GM19468 (cell line): ENCODE measurements at regions not wholly inside any gene's neighbourhood (a gene's known extent, or its start where the extent isn't known, plus 50 kb on each side); places are given as distances from the start of the nearest gene placed in this dataset.
A peak's percentile ranks its signal among the peaks of the same experiment; 100 is the strongest.

Source experiments
- ATAC-seq: cut with Tn5 transposase; IDR thresholded peaks from one replicate; pipeline ENCODE4 v1.9.1; 2021; ENCODE audit warnings: mild to moderate bottlenecking, moderate library complexity, moderate number of reproducible peaks; ENCODE audit not compliant: unreplicated experiment; ENCODE audit errors: extremely low read depth

DNA sequence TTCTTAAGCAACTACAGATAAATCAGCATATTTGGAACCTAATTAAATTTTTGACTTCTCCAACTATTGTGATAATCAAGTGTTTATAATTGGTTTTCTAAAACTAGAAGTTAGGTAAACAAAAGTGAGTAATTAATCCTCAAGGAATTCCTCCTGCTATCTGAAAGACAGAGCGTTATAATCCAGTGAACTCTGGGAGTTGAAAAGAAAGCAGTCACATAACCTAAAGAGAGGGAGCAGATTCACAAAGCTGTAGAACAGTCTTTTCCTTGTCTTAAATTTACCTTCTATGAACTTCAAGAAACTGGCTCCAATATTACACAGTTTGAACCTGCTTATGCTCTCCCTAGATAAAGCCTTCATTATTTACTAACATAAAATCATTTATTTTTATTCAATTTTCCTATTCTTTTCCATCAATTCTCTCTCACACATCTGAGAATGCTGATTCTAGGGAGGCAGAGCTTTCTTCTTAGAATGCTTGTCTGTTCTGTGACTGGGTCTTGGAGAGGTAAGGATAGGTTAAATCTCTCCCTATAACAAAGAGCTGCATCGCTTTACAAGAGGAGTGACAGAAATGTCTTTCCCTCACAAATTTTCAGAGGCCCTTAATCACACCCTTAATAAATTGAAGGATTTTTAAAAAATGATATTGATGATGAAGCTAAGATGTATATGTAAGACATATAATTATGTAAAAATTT, 132.8 kb downstream of the TUSC7 start:
- ATAC-seq, result no peak

DNA sequence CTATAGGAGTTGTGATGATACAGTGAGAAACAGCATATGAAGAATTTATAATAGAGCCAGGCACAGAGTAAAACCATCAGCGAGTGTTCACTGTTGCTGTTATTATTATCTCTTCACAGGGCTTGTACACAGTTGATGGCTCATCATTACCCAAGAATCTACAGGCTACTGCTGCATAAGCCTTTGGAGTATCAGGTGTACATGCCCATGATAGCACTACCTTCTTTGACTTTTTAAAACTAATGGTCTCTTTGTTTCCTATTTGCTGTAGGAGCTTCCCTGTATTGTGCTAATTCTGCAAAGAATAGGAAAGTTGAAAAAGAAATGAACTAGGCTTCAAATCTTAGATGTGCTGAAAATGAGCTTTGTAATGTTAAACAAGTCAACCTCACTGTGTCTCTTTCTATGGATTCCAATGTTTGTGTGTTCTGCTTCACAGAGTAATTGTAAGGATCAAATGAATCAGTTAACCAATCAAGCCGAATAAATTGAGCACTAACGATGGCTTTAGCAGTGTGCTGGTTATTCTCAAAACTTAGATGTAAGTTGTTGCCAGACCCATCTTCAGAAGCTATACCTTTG, 138.8 kb downstream of the TUSC7 start:
- no peak for ATAC-seq

DNA sequence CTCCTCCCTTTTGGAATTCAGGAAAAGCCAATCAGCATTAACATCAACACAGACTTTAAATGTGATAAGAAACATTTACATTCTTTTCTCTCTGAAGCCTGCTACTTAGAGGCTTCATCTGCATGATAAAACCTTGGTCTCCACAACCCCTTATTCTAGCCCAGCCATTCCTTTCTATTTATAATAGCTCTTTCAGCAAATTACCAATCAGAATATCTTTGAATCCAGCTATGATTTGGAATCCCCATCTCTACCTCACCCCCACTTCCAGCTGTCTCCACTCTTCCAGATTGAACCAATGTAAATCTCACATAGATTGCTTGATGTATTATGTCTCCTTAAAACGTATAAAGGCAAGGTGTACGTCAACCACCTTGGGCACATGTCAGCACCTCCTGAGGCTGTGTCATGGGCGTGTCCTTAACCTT, 139.7 kb downstream of the TUSC7 start:
- no peak for ATAC-seq

DNA sequence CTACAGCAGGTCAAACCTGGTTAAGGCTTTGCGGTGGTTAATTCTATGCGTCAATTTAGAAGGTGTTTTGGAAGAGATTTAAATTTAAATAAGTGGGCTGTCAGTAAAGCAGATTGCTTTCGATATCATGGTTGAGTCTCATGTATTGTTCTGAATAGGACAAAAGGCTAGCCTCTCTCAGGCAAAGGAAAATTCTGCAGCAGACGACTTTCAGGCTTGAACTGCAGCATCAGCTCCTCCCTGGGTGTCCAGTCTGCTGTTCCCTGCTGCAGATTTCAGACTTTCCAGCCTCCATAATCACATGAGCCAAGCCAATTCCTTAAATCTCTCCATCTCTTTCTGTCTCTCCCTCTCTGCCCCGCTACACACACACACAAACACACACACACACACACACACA, 143.2 kb downstream of the TUSC7 start:
- no peak for ATAC-seq

DNA sequence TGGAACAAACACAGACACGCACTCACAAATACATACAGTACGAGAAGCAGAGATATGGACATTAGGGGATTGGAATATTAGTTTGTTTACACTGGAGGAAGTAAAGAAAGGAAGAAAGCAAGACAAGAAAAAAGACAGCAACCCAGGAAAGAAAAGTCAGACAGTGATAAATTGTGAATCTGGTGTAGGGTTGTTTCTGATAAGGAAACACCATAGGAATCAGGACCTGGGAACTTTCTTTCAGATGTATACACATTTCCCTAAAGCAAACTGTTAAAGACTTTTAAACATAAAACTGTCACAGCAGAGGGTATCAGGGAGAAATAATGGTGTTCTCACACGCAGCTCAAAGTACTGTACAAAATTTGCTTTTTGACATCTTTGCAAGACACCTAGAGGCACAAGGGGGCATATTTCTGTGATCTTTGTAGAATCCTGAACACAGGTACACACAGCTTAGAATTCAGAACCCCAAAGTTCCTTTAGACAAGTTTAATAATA, 153.7 kb downstream of the TUSC7 start:
- no peak for ATAC-seq

DNA sequence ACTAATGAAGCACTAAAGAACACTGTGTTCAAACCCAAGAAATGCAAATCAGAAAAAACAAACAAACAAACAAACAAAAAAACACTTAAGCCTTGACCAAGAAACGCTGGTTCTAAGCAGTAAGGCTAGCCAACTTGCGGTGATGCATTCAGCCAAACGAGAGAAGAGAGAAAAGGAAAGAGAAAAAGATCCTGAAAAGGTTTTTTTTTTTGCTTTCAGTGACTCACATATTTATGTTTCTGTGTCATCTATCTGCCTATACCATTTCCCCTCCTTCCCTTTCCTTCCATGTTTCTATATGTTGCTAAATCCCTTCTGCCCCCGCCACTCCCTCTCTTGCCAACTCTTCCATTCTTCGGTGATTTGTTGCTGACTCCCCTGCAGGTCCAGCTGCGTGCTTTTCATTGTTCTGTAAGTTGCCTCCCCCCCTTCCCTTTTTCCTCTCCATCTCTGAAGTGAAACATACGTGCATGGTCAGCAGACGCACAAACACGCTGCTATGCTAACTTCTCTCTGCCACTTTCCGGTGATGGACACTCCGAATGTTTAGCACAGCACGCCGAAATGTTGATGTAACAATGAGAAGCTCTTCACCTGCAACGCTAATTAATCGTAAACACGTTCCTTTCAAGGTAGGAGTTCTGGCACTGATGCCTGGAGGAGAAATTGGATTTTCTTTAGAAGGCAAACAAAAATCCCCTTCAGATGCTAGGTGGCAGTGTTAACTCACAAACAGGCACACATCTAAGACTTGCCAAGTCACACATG, 154.4 kb downstream of the TUSC7 start:
- peak; percentile 52 for ATAC-seq

DNA sequence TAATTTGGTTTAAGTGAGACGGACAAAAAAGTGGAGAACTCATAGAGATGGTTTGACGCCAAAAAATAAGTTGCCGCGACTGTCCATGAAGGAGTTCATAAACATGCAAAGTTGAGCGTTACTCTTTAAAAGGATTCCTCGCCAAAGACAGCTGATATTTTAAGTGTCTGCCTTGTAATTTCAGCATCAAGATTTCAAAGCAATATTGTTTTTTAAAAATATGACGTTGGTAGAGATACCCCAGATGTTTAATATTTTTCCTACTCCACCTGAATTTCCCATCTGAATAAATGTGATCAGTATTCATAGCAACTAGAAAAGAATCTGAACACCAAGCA, 155.0 kb downstream of the TUSC7 start:
- ATAC-seq, result no peak

DNA sequence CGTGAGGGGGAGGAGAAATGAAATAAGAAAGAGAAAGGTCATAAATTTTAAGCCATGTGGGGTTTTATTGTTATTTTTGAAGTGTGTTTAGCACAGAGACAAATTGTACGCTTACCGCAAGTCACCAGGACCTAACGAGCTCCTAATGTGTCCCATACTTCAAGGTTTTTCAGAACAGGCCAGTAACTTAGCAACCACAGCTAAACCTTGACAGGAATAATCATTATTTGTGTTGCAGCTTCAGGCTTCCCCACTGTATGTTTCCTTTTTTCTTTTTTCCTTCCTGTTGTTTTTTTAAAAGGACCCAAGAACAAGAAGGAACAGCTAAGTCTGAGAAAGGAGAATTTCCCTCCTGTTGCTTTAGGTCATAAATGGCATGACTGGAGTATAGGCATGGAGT, 160.8 kb downstream of the TUSC7 start:
- no peak for ATAC-seq

DNA sequence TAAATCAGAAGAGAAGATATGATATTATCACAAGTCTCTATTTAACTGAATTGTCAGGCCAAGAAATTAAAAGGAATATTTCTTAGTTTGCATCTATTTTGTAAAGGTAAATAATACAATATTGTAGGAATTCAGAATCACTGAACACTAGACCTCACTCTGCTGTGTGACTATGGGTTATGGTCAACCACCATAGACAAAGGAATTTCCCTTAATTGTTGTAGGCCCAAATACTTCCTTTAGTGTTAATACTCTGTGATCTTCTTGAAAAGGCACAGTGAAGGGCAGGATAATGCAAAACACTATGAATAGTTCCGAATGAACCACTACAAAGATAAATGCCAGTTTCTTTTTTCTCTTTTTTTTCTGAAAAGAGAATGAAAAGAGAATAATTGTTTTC, 162.3 kb downstream of the TUSC7 start:
- no peak for ATAC-seq

DNA sequence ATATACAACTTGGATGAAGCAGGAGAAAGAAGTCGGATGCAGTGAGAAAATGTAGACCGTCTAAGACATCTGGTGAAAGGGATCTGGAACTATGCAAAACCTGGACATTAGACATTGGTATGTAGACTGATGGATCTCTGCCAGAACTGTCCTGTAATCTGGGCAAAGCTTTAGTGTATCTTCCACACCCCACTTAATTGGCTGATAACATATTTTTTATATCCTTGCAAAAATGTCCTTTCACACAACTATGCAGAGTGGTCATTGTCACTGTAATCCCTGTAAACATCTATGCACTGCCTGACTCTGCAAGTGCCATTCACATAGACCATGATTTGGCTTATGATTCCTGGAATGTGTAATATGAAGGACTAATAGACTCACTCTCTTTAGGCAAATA, 163.1 kb downstream of the TUSC7 start:
- ATAC-seq, result no peak

DNA sequence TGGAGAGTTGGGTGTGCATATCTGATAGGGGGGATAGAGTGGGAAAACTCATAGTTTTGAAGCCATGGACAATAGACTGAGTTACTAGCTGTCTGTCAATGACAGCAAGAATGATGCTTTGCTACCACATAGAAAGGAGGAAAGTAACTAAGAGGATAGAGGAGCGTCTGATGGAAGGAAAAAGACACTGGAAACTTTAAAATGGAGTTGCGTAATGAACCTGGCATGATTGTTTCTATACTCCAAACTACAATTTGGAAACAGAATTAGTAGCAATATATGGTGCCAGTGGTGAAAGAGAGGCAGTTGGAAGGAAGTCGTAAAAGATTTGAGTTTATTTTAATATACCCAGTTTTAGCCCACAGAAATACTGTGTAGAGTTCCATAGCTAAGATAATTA, 163.6 kb downstream of the TUSC7 start:
- no peak for ATAC-seq

DNA sequence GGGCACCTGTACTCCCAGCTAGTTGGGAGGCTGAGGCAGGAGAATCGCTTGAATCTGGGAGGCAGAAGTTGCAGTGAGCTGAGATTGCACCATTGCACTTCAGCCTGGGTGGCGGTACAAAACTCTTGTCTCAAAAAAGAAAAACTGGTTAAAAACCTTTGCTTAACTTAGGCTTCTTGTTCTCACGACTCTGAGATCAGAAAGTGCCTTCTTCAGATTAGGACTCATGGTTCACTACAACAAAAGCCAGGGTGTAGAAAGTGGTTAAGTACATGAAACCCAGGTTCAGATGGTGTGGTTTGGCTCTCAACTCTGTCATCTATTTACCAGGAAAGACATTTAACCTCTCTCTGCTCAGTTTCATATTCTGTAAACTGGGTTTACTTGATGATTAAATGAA, 168.4 kb downstream of the TUSC7 start:
- peak; percentile 73 for ATAC-seq

DNA sequence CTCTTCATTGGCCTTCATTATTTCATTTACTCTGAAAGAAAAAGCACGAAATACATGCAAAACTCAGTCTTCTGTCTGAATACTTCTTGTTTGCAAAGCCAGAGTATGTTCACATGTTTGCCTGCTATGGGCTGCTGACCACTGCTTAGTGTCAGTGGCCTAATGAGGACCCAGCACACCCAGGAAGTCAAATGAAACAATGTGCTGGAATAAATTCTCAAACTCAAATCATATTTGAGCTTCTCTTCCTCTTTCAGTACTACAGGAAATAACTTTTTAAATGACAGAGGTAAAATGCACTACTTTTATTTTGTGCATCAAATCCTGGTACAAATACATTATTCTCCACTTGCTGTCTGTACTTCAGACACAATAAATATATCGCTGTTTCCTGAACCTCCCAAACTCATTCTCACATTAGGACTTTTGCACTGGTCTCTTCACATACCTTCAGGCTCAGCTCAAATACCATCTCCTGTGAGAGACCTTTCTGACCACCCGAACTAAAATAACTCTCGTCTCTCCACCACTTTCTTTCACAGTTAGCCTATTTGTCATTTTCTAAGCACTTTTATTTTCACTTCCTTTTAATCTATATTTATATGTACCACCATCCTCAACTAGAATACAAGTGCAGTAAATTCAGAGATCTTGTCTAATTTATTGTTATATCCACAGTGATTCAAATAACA, 176.8 kb downstream of the TUSC7 start:
- peak; percentile 80 for ATAC-seq

DNA sequence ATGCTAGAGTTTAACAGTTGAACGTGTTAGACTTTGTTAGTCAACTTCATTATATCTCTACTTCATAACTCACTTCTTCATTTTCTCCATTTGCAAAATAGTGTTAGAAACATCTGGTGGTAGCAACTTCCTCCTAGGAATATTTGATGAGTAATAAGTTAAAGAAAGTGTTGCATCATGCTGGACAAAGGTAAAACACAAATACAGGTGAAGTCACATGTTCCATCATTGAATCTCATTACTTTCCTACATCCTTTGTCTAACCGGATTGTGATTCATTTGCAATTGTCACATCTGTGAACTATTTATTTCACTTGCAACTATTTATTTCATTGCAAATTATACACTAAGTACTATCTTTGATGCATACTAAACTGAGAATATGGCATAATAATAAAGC, 186.5 kb downstream of the TUSC7 start:
- ATAC-seq, result no peak

DNA sequence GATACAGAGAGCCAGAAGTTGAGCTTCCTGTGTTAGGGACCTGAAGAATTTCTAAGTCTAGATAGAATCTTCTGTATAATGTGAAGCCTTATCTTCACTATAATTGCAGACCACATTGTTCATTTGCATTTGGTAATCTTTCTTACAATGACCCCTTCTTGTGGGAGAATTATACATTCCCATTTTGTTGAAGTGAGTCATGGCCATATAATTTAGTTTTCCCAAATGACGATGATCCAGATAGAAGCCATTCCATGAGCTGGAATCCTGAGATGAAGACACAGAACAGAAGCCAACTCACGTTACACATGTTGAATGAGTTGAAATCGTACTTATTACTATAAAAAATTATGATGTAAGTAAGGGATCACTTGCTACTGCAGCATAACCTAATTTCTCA, 187.8 kb downstream of the TUSC7 start:
- no peak for ATAC-seq

DNA sequence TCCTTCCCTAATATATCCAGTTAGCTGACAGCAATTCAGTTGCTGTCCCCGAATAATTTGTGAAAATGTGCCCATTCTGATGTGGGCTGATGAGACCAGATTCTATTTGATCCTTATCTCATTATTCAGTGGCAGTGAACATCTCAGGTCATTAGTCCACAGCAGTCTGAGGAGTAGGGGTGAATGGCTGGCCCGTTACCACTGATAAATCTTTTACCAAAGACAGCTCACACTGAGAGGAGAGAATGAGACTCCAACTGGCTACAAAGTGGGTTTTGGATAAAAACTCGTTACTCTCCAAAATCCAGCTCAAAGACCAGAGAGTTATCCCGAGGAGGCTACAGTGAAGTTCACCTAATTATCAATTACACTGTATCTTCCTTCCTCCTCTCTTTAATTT, 189.7 kb downstream of the TUSC7 start:
- no peak for ATAC-seq

DNA sequence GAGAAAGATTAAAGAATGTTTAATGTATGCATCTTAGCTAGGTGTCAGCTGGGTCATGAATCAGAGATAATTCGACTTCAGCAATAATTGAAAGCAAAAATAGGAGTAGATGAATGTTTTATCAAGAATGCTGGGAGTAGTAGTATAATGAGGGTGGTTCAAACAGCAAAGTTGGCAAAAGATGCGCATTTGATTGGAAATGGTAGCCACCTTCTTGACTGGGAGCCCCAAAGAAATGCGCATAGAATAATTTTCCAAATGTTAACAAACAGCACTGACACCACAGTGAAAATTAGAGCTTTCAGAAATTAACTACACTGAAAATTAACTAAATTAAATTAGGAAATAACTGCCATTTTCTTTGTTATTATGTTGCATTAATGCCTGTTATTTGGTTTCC, 195.8 kb downstream of the TUSC7 start:
- ATAC-seq, result no peak

DNA sequence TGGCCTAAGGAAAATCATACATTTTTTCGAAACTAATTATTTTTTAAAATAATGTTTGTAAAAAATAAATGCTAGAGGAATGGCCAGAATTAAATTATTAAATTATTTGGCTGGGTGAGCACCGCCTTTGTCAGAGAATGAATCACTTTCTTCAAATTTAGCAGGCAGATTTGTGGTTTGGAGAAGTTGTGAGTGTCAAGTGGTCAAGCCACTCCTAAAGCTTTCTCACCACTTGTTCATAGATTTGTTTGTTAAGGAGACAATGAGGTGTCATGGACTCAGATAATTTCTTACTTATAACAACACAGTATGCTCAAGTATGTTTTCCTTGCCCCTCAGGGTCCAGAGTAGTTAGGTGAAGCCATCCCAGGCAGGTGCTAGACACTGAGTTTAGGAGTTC, 196.2 kb downstream of the TUSC7 start:
- no peak for ATAC-seq

DNA sequence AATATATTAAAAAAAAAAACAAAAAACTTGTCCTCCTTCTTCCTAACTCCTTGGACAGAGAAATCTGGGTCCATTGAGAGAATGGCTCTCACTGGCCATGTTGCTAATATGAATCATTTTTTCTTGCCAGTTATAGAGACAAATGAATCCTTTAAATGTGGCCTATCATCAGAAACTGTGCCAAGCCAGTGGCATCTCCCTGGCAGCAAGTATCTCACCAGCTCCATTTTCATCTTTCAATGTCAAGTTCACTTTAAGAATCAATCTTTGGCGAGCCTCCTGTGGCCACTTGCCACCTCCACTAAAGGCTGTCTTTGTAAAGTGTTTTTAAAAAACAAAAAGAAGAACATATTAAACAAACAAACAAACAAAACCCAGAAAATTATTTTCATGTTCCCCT, 202.5 kb downstream of the TUSC7 start:
- no peak for ATAC-seq

DNA sequence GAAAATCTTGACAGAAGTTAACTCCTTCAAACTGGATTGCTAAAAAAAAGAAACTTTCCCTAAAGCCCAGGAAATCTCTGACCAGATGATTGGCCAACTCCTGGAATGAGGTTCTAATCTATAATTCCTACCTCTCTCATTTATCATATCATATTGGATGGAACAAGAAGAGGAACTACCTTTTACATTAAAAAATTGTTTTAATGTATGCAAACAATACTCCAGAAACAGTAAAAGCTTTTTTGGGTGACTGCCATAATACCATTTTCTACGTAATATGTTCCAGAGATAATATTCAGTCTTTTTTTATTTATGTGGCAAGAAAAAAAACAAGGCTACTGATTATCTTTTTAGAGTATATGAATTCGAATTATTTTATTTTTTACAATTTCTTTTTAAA, 204.4 kb downstream of the TUSC7 start:
- ATAC-seq, result no peak

DNA sequence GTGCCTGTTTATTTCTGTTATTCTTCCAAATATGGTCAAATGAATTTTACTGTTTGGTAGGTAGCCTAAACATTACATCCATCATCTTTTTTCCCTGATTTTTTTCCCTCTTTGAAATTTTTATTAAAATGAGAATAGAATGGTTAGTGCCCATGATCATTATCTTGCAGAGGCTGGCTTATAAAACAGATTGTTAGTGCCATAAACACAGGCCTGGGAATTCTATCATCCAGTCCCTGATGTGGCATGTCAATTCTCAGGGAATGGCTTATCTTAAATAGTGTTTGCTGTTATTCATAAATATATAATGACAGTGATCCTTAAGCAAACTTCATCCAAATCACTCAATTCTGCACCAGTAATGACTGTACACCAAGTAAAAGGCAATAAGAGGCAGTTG, 207.3 kb downstream of the TUSC7 start:
- ATAC-seq, result no peak
